OCI-LY1 (cell line): ENCODE measurements at regions not wholly inside any gene's neighbourhood (a gene's known extent, or its start where the extent isn't known, plus 50 kb on each side); places are given as distances from the start of the nearest gene placed in this dataset.

Experiments
- EZH2 ChIP-seq: fragments of 200-600 bp; sonication (generic), shearing (Covaris generic); IDR thresholded peaks from 2 replicates; pipeline ENCODE4 v1.8.0; 2017; ENCODE audit warnings: borderline replicate concordance, mixed run types, mild to moderate bottlenecking, antibody characterized with exemption, low read length, moderate library complexity, mixed read lengths
- TF ChIP-seq, protein P1 (sequence below): fragments of 200-600 bp; sonication (generic), shearing (Covaris generic); IDR thresholded peaks from 2 replicates; pipeline ENCODE4 v1.5.1; 2017; ENCODE audit warnings: mild to moderate bottlenecking, antibody characterized with exemption, low read length, moderate library complexity, mixed read lengths

DNA sequence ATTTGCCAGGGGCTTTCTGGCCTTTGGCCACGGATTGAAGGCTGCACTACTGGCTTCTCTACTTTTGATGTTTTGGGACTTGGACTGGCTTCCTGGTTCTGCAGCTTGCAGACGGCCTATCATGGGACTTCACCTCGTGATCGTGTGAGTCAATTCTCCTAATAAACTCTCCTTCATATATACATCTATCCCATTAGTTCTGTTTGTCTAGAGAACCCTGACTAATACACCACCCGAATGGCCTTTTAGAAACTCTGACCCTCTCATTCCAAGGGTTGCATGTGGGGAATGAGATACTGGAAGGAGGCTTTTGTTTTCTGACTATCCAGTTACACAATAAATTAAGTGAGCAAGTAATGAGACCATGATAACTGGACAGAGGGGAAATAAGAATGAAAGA is 430.7 kb downstream of the CDH2 start:
- no peak for TF ChIP-seq EZH2
- TF ChIP-seq, protein P1, sequence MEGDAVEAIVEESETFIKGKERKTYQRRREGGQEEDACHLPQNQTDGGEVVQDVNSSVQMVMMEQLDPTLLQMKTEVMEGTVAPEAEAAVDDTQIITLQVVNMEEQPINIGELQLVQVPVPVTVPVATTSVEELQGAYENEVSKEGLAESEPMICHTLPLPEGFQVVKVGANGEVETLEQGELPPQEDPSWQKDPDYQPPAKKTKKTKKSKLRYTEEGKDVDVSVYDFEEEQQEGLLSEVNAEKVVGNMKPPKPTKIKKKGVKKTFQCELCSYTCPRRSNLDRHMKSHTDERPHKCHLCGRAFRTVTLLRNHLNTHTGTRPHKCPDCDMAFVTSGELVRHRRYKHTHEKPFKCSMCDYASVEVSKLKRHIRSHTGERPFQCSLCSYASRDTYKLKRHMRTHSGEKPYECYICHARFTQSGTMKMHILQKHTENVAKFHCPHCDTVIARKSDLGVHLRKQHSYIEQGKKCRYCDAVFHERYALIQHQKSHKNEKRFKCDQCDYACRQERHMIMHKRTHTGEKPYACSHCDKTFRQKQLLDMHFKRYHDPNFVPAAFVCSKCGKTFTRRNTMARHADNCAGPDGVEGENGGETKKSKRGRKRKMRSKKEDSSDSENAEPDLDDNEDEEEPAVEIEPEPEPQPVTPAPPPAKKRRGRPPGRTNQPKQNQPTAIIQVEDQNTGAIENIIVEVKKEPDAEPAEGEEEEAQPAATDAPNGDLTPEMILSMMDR: no peak
